Activated naive CD4-positive, alpha-beta T cell (primary cell): ENCODE measurements at regions not wholly inside any gene's neighbourhood (a gene's known extent, or its start where the extent isn't known, plus 50 kb on each side); places are given as distances from the start of the nearest gene placed in this dataset.
A peak's percentile ranks its signal among the peaks of the same experiment; 100 is the strongest.
"Not testable (repeated sequence)": the region's sequence is repeated elsewhere in the genome, so short reads cannot be mapped to it uniquely, and the experiment has no call there.

ENCODE experiments used
- DNase-seq, 4 experiments: peaks; one replicate each; lab custom pipeline; 2025; lab: John Stamatoyannopoulos, UW

DNA sequence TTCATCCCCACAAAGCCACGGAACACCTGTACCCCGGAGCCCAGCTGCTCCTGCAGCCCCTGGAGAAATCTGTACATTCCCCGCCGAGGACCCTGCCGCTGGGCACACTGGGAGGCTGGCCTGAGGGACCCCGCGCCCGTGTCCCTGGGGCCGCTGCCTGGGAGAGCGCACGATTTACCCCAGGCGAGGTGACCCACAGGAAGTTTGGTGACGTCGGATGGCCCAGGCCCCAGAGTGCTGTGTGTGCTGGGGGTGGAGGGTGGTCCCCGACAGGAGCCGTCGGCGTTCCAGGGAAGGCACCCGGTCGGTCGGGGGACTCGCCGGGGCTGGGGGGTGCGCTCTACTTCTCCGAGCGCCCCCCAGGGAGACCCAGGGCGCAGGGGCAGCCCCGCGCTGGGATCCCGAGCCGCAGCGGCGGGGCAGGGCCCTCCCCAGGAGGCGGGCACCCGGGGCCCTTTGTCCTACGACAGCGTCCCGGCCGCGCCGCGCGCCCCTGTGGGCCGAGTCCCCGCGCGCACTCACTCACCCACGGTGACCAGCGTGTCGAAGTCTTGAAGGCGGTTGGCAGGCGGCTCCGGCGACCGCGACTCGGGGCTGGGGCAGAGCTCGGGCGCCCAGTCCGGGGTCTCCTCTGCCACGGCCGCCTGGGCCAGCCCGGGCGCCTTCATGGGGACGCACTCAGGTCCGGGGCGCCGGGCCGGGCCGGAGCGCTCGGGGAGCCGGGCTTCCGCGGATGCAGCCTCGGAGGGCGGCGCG, 206.4 kb upstream of the PRKX start:
- not testable (repeated sequence) for DNase-seq

- not testable (repeated sequence) for DNase-seq
Observed at GRCh38 chrX:3914813-3915212, 201.4 kb upstream of the PRKX start.

- DNase-seq, result not testable (repeated sequence)
Observed at GRCh38 chrX:3914059-3914458, 200.6 kb upstream of the PRKX start.

DNA sequence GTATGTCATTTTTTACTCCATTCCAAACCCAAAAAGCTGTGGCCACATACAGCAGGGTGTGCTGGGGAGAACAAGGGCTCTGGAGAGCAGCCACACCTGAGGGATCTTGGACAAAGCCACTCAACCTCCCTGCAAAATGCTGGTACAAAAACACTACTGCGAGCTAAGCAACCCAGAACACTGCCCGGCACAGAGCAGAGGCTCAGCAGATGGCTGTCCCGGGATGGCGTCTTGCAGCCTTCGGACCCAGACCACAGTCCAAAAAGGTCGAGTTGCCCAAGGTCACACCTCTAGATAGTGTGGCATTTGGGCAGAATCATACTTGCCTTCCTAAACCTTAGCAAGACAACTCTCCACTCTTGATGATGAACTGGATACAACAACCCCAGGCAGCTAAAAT, 197.6 kb upstream of the PRKX start:
- not testable (repeated sequence) for DNase-seq

DNA sequence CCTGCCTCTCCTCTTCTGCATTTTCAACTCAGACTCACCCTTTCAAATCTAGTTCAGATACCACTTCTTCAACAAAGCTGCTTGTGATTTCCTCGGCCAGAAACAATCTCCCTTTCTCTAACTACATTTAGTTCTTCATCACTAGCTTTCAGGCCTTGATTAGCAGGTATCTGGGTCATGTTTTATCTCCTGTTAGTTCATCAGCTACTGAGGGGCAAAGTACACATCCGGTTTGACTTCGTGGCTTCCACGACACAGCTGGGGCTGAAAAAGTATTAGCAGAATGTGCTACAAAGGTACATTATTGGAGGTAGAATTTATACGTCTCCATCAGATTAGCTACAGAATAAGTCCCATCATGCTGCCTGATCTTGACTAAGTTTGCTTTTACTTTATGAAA, 197.2 kb upstream of the PRKX start:
- not testable (repeated sequence) for DNase-seq

DNA sequence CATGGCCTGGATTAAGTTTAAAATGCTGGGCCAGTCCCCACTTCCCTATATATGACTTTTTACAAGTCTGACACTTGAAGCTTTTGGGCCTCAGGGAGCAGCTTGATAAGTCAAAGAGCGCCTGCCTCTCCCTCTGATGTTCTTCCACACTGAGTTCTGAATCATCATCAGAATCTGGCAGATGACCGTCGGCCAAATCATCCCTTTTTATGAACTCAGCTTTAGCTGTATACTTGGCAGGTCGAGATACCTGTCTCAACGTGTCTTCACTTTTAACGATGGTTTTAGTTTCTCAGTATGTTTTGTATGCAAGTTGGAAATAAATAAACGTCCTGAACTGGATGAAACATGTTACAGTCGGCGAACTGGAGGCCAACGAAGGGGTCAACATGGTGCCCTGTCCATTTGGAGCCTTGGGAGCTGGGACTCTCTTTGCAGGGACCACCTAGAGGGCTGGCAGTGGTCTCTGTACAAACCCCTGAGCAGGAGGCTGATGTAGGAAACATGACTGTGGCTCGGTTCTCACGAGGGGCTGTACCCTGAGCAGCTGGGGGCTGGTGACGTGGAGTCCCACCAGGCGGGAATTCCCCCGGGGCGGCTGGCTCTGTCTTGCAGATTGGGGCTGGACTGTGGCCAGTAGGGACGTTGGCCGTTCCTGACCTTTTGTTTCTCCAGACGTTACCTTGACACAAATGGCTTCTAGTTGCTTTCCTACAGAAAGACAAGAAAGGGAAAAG, 192.2 kb upstream of the PRKX start:
- not testable (repeated sequence) for DNase-seq

GRCh38 chrX:3902222-3902621, 188.8 kb upstream of the PRKX start:
- DNase-seq, result not testable (repeated sequence)

DNA sequence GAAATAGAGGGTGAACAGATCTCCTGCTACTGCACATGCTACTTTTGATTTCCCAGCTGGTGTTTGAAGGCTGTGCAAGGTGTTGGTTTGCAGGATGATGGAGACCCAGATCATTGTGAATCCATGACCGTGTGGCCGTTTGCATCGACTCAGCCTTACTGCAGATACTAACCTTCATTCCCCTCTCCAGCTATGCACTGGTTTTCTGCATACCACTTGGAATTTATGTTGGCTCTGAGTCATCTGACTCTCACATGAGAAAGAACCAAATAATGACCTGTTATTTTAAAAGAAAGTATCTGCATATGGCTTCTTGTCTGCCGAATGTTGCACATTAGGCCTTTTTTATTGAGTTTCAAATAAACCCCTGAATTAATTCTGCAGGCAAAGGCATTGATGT, 183.3 kb upstream of the PRKX start:
- DNase-seq, result not testable (repeated sequence)

GRCh38 chrX:3882553-3882920, 169.1 kb upstream of the PRKX start:
- DNase-seq, result not testable (repeated sequence)

DNA sequence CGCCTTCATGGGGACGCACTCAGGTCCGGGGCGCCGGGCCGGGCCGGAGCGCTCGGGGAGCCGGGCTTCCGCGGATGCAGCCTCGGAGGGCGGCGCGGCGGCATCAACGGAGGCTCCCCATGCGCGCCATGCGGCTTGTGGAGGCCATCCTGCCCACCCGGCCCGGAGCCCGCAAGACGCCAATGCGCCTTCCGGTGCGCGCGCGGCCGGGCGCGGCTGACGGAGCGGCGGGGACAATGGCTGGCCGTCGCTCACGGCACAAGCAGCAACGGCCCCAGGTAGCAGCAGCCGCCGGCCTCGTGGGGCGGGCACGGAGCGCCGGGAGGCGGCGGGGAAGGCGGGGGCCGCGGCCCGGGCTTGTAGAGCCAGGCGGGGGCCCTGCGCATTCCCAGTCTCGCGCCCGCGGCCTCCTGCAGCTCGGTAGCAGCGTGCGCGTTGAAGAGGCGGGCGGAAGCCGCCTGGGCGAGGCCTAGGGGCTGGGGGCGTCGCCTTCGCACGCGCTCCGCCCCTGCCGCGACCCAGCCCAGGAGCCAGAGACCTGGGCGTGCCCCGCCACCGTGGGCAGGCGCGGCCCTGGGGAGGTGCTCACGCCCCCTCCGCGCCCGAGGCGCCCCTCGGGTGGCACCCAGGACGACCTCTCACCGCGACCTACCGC, 168.6 kb upstream of the PRKX start:
- DNase-seq, result not testable (repeated sequence)

- DNase-seq, result not testable (repeated sequence)
Observed at GRCh38 chrX:3881255-3881895, 167.9 kb upstream of the PRKX start.

- not testable (repeated sequence) for DNase-seq
Observed at GRCh38 chrX:3876393-3876792, 162.9 kb upstream of the PRKX start.

DNA sequence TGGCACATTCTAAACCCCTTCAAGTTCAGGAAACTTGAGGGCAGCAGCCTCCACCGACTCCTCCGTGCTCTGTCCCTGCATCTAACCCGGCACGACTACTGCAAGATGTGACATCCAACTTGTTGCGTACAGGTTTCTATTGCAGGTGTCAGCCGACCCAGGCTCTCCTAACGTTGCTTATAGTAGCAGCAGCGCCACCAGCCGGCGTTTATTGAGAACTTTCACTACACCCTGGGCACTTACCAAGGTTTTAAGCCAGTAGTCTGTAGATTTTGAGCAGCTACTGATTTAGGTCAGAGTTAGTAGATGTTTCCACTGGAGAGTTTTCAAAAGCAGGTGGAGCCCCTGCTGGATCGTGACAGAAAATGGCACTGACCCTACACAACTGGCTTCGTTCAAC, 162.2 kb upstream of the PRKX start:
- not testable (repeated sequence) for DNase-seq

- DNase-seq, result not testable (repeated sequence)
Observed at GRCh38 chrX:3872226-3872879, 158.9 kb upstream of the PRKX start.

GRCh38 chrX:3867067-3867831, 153.8 kb upstream of the PRKX start:
- DNase-seq, result not testable (repeated sequence)

- not testable (repeated sequence) for DNase-seq
Observed at GRCh38 chrX:3858332-3858731, 144.9 kb upstream of the PRKX start.

DNA sequence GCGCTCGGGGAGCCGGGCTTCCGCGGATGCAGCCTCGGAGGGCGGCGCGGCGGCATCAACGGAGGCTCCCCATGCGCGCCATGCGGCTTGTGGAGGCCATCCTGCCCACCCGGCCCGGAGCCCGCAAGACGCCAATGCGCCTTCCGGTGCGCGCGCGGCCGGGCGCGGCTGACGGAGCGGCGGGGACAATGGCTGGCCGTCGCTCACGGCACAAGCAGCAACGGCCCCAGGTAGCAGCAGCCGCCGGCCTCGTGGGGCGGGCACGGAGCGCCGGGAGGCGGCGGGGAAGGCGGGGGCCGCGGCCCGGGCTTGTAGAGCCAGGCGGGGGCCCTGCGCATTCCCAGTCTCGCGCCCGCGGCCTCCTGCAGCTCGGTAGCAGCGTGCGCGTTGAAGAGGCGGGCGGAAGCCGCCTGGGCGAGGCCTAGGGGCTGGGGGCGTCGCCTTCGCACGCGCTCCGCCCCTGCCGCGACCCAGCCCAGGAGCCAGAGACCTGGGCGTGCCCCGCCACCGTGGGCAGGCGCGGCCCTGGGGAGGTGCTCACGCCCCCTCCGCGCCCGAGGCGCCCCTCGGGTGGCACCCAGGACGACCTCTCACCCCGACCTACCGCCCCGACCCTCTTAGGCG, 130.2 kb upstream of the PRKX start:
- DNase-seq, result not testable (repeated sequence)

DNA sequence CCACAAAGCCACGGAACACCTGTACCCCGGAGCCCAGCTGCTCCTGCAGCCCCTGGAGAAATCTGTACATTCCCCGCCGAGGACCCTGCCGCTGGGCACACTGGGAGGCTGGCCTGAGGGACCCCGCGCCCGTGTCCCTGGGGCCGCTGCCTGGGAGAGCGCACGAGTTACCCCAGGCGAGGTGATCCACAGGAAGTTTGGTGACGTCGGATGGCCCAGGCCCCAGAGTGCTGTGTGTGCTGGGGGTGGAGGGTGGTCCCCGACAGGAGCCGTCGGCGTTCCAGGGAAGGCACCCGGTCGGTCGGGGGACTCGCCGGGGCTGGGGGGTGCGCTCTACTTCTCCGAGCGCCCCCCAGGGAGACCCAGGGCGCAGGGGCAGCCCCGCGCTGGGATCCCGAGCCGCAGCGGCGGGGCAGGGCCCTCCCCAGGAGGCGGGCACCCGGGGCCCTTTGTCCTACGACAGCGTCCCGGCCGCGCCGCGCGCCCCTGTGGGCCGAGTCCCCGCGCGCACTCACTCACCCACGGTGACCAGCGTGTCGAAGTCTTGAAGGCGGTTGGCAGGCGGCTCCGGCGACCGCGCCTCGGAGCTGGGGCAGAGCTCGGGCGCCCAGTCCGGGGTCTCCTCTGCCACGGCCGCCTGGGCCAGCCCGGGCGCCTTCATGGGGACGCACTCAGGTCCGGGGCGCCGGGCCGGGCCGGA, 129.5 kb upstream of the PRKX start:
- peak in 1 of 4 experiments; percentile 1 for DNase-seq

DNA sequence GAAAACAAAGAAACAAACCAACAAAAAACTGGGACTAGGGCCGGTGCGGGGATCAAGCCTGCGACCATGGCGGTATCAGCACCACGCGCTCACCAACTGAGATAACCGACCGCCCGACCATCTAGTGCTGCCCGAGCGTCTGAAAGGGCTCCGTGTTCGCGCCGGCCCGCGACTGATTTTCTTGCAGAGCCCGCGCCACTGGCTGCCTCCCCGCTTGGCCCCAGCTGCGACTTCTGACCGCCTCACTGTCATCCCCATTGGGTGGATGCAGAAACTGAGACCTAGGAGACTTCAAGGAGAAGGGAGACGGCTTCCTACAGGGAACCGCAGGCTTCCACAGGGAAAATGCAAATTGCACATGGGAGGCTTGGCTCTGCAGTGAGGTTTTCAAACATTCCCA, 125.3 kb upstream of the PRKX start:
- not testable (repeated sequence) for DNase-seq
